ENCODE measurements at regions not wholly inside any gene's neighbourhood (a gene's known extent, or its start where the extent isn't known, plus 50 kb on each side); places are given as distances from the start of the nearest gene placed in this dataset.

DNA sequence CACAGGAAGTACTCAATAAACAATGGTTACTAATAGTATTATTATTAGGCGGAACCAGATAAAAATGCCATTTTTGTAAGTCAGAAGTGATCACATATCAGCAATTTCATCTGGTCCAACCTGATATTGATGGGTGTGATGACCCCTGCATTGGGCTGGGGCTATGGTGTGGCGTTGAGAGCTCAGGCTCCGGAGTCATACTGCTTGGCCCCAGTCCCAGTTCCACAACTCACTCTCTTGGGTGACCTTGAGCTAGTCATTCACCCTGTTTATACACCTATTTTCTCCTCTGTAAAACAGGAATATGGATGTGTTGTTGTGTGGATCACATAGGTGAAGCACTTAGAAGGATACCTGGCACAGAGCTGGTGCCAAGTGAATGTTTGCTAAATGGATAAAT lies 229.4 kb upstream of the POU3F1 start:
- TF ChIP-seq, protein P1, sequence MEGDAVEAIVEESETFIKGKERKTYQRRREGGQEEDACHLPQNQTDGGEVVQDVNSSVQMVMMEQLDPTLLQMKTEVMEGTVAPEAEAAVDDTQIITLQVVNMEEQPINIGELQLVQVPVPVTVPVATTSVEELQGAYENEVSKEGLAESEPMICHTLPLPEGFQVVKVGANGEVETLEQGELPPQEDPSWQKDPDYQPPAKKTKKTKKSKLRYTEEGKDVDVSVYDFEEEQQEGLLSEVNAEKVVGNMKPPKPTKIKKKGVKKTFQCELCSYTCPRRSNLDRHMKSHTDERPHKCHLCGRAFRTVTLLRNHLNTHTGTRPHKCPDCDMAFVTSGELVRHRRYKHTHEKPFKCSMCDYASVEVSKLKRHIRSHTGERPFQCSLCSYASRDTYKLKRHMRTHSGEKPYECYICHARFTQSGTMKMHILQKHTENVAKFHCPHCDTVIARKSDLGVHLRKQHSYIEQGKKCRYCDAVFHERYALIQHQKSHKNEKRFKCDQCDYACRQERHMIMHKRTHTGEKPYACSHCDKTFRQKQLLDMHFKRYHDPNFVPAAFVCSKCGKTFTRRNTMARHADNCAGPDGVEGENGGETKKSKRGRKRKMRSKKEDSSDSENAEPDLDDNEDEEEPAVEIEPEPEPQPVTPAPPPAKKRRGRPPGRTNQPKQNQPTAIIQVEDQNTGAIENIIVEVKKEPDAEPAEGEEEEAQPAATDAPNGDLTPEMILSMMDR (conservative IDR thresholded peaks at IDR 0.05; ENCODE audit: low read length) = no peak
- no peak for TF ChIP-seq EZH2phosphoT487 (IDR thresholded peaks at IDR 0.05; ENCODE audit: borderline replicate concordance, low read depth, low read length)
